GM21825 (cell line): ENCODE measurements at regions not wholly inside any gene's neighbourhood (a gene's known extent, or its start where the extent isn't known, plus 50 kb on each side); places are given as distances from the start of the nearest gene placed in this dataset.

Experiments
- ATAC-seq: cut with Tn5 transposase; IDR thresholded peaks from one replicate; pipeline ENCODE4 v1.9.1; 2021; ENCODE audit warnings: mild to moderate bottlenecking, moderate library complexity; ENCODE audit not compliant: unreplicated experiment

DNA sequence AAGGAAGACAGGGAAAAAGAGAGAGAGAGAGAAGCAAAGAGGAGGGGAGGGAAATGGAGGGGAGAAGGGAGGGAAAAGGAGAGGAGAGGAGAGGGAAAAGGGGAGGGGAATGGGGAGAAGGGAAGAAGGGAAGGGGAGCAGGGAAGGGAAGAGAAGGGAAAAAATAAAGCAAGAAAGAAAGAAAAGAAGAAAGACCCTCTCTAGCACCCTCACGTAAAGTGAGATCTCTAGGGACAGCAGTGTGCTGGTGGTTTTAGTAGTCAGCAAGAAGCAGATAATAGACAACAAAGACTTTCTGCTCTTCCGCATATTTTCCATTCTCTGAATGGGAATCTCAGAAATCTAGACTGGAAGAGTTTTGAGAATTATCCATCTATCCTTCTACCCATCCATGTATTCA lies 201.8 kb upstream of the RFC3 start:
- ATAC-seq = no peak

DNA sequence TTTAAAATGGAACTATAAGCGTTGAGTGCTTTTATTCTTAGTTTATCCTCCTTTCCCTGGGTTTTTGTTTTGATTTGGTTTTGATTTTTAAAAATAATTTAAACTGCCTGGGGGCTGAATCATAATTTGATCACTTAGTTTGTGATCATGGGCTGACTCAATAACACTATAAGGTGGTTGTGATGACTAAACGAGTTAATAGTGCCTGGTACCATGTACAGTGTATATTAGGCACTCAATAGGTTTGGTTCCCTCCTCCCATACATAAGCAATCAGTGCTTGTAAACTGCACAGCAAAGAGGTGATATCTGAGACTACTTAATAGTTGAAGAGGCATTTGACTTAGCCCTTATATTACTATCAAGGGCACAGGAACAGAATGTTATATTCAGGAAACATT lies 200.9 kb upstream of the RFC3 start:
- no peak for ATAC-seq

DNA sequence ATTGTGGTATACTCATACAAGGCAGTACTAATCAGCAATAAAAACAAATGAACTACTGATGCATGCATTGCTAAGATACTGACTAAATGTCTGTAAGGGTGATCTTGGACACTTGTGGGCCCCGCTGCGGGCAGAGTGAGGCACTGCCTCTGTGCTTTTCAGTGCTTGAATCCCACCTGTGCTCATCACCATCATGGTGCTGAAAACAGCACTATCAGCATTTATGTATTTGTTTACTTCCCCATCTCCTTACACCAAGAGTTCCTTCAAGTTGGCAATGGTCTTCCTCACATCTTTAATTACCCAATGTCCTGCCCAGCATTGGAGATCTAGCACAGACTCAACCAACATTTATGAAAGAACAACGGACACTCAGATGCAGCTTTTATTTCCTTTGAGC lies 193.7 kb upstream of the RFC3 start:
- ATAC-seq = no peak

DNA sequence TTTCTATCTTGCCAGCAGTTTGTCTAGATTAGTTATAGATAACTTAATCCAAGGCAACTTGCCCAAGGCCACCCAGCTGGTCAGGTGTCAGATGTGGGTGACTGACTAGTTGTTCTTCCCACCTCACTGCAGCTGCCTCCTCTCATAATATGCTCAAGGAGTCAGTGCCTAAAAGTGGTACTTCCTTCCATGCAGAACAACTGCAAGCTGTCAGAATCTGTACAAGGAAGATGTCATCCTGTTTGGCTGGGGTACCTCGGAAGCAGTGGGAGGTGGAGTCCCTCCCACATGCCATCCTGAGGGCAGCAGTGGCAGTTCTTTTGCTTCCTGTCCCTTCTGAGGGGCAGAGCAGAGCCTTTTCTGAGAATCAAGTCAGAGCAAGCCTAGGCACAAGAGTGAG lies 193.2 kb upstream of the RFC3 start:
- ATAC-seq = no peak

DNA sequence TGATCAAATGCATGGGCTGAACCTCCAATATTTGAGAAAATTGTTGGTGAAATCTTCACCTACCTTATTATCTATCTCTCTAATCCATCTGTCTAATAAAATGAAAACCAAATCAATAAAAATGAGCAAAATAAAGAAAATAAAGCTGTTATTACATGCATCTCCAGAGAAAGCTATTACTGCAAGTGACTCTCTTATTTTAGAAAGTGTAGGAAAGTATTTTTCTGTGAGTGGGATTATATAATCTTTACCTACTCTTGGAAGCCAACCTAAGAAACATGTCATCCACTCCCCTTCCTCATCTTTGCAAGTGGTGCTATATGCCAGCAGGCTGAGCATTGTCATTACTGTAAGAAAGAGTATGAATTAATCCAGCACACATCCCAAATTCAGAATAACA lies 191.5 kb upstream of the RFC3 start:
- no peak for ATAC-seq

DNA sequence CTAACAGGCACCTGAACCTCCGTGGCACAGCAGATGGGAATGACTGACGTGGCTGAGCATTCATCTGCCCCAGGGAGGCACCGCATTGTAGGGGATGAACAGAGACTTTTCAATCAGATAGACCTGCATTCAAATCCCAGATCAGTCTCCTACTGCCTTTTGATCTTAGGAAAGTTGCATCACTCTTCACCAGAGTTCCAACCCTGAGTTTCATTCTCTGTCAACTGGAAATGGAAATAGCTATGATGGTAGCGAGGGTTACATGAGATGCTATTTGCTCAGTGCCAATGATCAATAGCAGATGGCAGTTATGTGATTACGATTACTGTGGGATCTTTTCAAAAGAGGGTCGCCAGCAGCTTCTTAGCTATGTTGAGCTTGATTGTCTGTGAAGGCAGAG lies 189.3 kb upstream of the RFC3 start:
- ATAC-seq = no peak

DNA sequence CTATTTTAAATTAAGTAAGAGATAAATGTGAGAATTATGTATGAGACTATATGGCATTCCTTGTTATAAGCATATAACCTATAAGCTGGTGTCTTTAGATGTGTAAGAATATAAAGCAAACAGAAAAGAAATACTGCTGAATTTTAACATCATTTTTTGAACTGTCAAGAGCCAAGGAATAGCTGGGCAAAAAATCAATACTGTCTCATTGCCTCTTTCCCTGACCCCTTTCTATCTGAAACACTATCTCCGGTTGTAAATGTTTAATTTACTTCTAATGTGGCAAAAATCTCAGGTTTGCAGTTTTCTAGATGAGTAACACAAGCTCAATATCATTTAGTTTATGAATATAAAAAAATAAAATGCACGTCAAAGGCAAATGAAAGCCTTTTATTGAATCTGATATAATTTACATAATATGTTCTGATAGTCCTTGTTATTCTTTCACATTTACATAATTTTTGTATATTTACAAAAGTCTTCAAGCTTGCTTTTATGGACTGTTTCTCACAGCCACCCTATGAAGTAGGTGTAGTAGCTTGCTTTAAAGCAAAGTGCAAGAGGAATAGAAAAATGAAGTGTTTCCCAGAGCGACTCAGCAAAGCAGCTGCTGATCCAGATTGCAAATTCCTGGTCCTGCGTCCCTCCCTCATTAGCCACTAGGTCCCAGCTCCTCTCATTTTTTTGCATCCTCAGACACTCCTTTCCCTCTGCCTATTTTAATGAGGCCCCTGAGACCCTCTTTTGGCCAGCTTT lies 188.2 kb upstream of the RFC3 start:
- ATAC-seq = no peak

DNA sequence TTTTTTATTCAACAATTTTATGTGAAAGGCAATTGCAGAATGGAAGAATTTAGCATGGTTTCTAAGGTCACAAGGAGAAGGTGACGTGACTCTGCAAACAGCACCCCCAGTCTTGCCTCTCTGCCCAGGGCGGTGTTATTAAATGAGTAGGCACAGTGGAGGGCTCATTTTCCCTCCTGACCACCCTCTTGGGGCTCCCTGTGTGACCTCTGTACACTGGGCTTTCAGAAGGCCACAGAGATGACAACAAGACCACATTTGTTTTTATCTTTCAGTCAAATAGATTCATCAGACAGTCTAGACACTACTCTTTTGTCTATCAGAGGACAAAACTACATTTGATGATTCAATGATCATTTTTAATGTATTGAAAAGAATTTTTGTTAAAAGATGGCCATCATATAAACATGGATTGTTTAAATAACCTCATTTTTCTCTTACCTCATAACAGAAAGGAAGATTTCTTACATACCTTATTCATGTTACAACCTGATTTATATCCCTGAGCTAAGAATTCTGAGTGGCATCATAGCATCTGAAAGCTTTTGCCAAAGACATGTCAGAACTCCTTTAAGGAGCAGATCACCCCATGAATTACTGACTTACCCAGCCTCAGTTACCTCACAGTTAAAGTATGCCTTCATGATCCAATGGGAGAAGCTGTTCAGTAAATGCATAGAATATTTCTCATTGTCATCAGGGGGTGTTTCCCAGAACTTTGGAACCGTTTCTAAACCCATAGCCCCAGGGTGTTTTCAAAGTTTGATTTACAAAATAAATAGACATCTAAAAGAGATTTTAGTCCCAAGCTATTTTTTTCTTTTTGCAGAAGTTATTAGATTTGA lies 184.0 kb upstream of the RFC3 start:
- ATAC-seq = no peak

DNA sequence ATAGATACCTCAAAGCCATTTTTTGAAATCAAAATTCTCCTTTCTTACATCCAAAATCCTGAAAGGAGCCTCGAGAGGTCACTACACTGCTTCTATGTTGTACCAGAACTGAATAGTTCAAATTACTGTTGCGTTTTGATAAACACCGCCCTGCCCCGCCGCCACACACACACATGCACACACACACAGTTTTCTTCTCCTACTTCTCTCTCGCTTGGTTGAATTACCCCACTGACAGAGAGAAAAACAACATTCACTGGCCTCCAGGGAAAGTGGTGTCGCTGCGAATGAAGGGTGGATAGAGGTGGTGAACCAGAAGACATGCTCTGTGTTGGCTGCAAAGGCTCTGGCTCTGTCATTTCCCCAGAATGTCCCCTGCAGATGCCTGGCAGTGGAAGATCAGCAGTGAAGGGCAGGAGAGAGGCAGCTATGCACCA lies 183.4 kb upstream of the RFC3 start:
- ATAC-seq = no peak

DNA sequence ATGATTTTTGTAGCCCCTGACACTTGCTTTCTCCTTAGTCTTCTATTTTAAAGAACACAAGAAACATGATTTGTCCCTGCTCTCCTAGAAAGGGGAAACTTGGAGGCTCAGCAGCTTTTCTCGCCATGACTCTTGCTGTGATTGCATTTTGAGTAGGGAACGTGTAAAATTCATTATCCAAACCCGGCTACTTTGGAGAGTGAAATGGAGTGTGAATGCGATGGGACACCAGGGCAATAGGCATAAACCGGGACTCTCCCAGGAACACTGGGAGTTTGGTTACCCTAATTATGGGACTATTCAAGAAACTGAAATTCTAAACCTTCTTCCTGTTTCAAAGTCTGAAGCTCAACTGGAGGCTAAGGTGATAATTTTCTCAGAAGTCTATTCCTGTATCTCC lies 181.7 kb upstream of the RFC3 start:
- ATAC-seq = no peak

DNA sequence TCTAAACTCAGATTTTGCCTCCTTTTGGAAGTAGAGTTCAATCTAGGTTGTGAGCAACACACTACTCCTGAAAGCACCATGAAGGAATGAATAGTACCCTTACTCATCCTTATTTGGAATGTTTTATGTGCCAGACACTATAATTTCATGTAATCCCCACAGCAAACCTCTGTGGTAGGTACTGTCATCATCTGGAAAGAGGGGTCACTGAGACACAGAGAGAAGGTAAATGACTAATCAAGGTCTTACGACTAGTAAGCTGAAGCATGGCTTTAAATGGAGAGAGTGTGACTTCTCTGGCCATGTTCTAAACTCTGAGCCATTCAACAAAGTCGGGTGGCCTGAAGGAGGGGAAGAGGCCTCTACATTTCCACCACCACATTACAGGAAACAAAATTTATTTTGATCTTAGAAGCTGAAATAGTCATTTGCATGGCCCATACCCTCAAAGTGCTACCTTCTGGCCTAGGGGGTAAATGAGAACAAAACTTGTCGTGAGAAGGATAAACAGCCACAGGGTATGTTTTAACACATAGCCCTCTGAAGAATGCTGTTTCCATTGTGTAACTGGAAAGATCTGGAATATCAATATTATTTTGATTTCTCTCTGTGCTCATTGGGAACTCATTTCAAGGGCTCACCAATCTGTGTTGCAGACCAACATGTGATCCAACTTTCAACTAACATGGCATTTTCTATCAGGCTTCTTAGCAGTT lies 180.8 kb upstream of the RFC3 start:
- no peak for ATAC-seq

DNA sequence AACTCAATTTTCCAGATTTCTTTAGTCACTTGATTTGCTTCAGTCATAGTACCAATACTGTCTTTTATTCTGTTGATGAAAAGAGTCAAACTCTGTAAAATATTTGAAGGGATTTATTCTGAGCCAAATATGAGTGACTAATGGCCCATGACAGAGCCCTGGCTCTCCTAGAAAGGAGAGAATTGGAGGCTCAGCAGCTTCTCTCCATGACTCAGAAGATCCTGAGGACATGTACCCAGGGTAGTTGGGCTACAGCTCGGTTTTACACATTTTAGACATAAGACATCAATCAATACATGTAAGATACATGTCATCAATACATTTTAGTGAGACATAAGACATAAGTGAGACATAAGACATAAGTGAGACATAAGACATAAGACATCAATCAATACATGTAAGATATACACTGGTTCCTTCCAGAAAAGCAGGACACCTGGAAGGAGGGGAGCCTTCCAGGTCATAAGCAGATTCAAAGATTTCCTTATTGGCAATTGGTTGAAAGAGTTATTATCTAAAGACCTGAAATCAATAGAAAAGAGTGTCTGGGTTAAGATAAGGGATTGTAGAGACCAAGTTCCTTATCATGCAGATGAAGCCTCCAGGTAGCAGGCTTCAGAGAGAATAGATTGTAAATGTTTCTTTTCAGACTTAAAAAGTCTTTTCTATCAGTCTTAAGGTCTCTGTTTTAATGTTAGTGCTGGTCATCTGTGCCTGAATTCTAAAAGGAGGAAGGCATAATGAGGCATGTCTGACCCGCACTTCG lies 179.8 kb upstream of the RFC3 start:
- no peak for ATAC-seq

DNA sequence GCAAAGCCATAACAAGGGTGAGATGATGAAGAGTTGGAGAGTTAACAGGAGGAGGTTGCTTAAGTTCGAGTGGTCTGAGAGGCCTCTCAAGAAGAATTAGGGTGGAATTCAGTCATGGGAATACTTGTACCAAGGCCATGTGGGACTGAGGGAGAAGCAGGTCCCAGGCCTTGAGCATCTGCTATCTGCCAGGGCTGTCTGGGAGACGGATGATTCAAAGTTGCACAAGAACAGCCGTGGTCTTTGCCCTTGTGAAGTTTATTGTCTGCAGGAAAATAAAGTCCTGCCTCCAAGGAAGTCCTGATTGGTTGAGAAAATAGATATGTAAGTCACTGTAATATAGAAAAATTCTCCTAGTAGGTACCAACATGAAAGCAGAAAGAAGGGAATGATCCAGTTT lies 178.8 kb upstream of the RFC3 start:
- no peak for ATAC-seq

DNA sequence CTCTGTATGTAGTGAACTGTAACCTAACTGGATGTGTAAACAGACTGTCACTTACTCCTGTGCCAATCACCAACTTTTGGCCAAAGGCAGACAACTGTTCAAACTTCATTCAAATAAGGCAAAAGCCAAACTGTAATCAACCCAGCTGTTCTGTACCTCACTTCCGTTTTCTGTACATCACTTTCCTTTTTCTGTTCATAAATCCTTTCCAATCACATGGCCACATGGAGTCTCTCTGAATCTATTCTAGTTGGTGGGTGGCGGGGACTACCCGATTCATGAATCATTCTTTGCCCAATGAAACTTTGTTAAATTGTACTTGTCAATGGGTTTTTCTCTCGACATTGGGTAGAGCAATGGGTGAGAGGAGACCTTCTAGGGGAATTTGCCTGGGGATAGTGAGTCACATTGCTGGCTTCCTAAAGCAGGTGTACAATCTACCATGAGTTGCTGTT lies 178.3 kb upstream of the RFC3 start:
- ATAC-seq = peak; percentile 62

DNA sequence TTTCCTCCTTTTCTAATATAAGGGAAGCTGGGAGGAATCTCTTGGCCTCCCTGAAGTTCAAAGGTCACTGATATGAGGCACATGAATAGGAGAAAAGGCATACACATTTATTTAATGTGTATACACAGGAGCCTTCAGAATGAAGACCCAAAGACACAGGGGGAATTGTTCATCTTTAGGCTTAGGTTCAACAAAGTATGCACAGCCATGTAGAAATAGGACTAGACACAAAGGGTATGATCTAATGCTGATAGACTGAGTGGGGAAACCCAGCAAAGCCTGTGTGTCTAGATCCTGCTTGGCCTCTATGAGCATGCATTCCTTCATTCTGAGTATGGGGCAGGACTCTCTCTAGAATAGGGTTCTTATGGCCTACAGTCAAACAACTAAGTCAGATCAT lies 177.1 kb upstream of the RFC3 start:
- no peak for ATAC-seq

DNA sequence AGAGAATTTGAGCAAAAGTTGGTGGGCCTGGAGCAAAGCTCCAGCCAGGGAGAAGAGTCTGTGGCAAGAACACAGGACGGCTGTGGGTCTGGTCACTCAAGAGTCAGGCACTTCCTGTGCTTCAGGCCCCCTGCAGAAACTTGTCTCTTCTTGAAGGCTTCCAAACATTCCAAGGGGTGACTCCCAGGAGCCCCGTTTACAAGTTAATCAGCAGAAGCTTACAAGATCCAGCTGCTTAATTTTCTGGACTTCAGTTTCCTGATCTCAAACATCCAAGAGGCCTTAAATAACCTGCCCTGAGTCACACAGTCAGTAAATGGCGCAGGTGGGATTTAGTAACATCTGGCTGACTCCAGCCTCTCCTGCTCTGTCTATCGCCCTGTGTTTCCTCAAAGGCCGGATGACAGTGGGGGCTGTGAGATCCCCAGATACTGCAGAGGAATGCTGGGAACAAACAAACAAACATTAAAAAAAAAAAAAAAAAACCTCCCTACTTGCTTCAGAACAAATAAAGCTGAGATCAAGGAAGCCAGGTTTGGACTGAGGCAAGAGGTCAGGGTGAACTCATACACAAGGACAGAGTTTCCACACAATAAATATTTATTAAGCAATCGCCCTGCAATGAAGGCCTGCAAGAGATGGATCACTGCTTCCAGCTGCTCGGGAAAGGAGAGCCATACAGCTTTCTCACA lies 175.4 kb upstream of the RFC3 start:
- no peak for ATAC-seq

DNA sequence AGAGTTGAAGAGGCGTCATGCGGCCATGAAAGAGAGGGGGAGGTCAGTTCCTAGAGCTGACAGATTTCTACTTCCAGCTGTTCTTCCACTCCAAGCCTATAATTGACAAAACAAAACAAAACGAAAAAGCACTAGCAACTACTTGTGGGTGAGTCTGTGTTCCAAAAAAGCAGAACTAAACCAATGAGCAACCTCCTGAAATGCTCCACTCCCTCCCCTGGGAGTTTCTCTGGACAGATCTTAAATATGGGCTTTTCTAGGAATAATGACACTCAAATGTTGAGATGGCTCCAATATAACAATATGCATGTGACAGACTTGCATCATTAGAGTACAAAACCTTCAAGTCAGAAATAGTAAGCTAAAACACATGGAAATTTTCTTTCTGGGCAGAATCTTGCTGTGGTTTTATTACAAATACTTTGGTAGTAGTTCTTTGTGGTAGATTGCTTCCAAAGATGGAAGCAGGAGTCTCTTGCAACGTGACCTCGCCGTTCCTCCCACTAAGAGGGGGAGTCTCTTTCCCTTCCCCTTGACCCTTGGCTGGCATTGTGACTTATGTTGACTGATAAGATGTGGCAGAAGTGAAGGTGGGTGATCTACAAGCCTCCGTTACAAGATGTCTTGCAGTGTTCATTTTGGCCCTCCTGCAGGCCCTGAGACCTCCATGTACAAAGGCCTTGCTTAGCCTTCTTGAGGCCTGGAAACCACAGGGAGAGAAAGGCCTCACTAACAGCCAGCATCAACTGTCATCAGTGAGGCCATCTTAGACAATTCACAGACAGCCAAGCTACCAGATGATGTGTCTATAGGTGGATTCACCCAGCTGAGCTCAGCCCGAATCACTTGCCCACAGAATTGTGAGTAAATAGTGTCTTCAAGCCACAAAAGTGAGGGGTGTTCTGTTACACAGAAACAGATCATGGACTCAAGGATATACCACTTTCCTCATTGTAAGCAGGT lies 173.1 kb upstream of the RFC3 start:
- ATAC-seq = no peak

DNA sequence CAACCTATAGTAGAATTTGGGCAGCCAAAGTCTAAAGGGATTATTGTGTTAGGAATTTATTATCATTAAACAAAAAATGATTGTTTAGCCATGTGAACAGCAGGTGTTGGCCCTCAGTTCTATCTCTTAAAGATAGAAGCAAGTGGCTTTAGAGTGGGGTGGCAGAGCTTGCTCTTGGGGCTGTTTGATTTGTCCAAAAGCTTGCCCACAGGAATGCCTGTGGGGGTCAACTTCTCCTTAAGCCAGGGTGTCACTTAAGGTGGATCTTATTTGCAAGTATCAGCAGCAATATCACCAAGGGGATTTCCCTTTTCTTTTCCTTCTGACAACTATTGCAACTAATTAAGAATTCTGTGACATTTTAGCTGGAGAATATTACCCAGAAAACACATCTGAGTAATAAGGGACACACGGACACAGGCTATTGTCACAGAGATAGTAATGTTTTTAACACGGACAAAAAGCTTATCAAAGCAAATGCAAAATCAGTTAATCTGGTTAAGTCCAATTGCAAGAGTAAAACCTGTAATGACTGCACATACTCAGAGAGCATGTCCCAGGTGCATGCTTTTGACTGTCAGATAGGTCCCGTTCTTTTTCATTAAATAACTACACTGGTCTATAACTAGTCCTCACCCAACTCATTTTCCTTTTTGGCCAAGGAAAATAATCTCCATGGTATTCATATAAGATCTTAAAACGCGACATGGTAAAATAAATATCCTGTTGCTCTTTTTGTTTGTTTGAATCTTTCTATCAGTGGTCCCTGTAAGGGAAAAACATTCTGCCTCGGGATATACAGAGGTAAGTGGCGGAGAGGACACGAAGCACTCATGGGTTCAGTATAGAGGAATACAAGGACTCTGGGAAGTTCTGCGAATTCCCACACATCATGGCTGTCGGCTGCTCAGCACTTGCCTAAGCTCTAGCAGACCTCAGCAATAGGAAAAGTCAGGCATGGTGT lies 172.1 kb upstream of the RFC3 start:
- no peak for ATAC-seq
